H9 (cell line): ENCODE measurements at regions not wholly inside any gene's neighbourhood (a gene's known extent, or its start where the extent isn't known, plus 50 kb on each side); places are given as distances from the start of the nearest gene placed in this dataset.

Source experiments
- DNase-seq: peaks from one replicate; pipeline ENCODE4 v3.0.0-alpha.2; 2017
- H2AFZ ChIP-seq: one replicate; pipeline ENCODE4 v1.6.1; 2013; ENCODE audit warnings: mild to moderate bottlenecking, low read length, control low read depth, moderate library complexity
- H2AK5ac ChIP-seq: 2 replicates; pipeline ENCODE4 v1.6.1; 2013; ENCODE audit warnings: low read length, control low read depth, mixed read lengths; ENCODE audit not compliant: insufficient read length
- H2BK120ac ChIP-seq: one replicate; pipeline ENCODE4 v1.6.1; 2013; ENCODE audit warnings: low read depth, mild to moderate bottlenecking, low read length, control low read depth, inconsistent platforms; ENCODE audit not compliant: poor library complexity, severe bottlenecking
- H2BK12ac ChIP-seq: 2 replicates; pipeline ENCODE4 v1.6.1; 2013; ENCODE audit warnings: low read length, control low read depth, mixed read lengths, low read depth; ENCODE audit not compliant: insufficient read length
- H2BK15ac ChIP-seq: 2 replicates; pipeline ENCODE4 v1.6.1; 2013; ENCODE audit warnings: low read depth, low read length, control low read depth
- H2BK20ac ChIP-seq: one replicate; pipeline ENCODE4 v1.6.1; 2013; ENCODE audit warnings: low read depth, mild to moderate bottlenecking, low read length, control low read depth, inconsistent platforms; ENCODE audit not compliant: poor library complexity, severe bottlenecking
- H2BK5ac ChIP-seq: 2 replicates; pipeline ENCODE4 v1.6.1; 2013; ENCODE audit warnings: low read length, control low read depth, mixed read lengths; ENCODE audit not compliant: insufficient read length
- H3K14ac ChIP-seq: 2 replicates; pipeline ENCODE4 v1.6.1; 2013; ENCODE audit warnings: low read length, control low read depth; ENCODE audit not compliant: insufficient read depth
- H3K18ac ChIP-seq: 2 replicates; pipeline ENCODE4 v1.6.1; 2013; ENCODE audit warnings: low read depth, mild to moderate bottlenecking, mixed read lengths, low read length, control low read depth; ENCODE audit not compliant: insufficient read length
- H3K23ac ChIP-seq: 2 replicates; pipeline ENCODE4 v1.6.1; 2013; ENCODE audit warnings: low read length, control low read depth, mixed read lengths, low read depth; ENCODE audit not compliant: insufficient read length
- H3K23me2 ChIP-seq: 2 replicates; pipeline ENCODE4 v1.6.1; 2013; ENCODE audit warnings: low read depth, mild to moderate bottlenecking, mixed read lengths, low read length, control low read depth; ENCODE audit not compliant: insufficient read length, poor library complexity, severe bottlenecking
- H3K27ac ChIP-seq: 2 replicates; pipeline ENCODE4 v1.5.1; 2013; ENCODE audit warnings: low read length, control low read depth, mixed read lengths, low read depth; ENCODE audit not compliant: insufficient read length
- H3K27me3 ChIP-seq: 2 replicates; pipeline ENCODE4 v1.6.1; 2013; ENCODE audit warnings: low read length, control low read depth, inconsistent platforms; ENCODE audit not compliant: insufficient read depth
- H3K4ac ChIP-seq: 2 replicates; pipeline ENCODE4 v1.6.1; 2013; ENCODE audit warnings: low read depth, mild to moderate bottlenecking, control low read depth, inconsistent platforms, low read length, moderate library complexity
- H3K4me1 ChIP-seq: 2 replicates; pipeline ENCODE4 v1.6.1; 2013; ENCODE audit warnings: low read length, control low read depth, inconsistent platforms; ENCODE audit not compliant: insufficient read depth
- H3K4me2 ChIP-seq: 2 replicates; pipeline ENCODE4 v1.6.1; 2013; ENCODE audit warnings: low read length, control low read depth, mixed read lengths; ENCODE audit not compliant: insufficient read length, insufficient read depth
- H3K56ac ChIP-seq: 2 replicates; pipeline ENCODE4 v1.6.1; 2013; ENCODE audit warnings: low read depth, mild to moderate bottlenecking, mixed read lengths, low read length, control low read depth; ENCODE audit not compliant: insufficient read length
- H3K79me1 ChIP-seq: 2 replicates; pipeline ENCODE4 v1.6.1; 2013; ENCODE audit warnings: low read depth, mild to moderate bottlenecking, moderate library complexity, low read length, control low read depth, inconsistent platforms; ENCODE audit not compliant: insufficient read depth, poor library complexity, severe bottlenecking
- H3K79me2 ChIP-seq: 2 replicates; pipeline ENCODE4 v1.6.1; 2013; ENCODE audit warnings: low read length, control low read depth, inconsistent platforms; ENCODE audit not compliant: insufficient read depth
- H3K9ac ChIP-seq: 2 replicates; pipeline ENCODE4 v1.6.1; 2013; ENCODE audit warnings: low read length, control low read depth, mixed read lengths; ENCODE audit not compliant: insufficient read length; ENCODE audit errors: extremely low read depth
- H3K9me3 ChIP-seq: one replicate; pipeline ENCODE4 v1.6.1; 2013; ENCODE audit warnings: low read depth, low read length, inconsistent platforms; ENCODE audit not compliant: control insufficient read depth
- H3T11ph ChIP-seq: one replicate; pipeline ENCODE4 v1.6.1; 2013; ENCODE audit warnings: mild to moderate bottlenecking, low read length, control low read depth, inconsistent platforms
- H4K20me1 ChIP-seq: one replicate; pipeline ENCODE4 v1.6.1; 2013; ENCODE audit not compliant: control insufficient read depth, insufficient read length, insufficient read depth
- H4K5ac ChIP-seq: 2 replicates; pipeline ENCODE4 v1.6.1; 2013; ENCODE audit warnings: low read depth, mild to moderate bottlenecking, mixed read lengths, low read length, control low read depth; ENCODE audit not compliant: insufficient read length
- H4K8ac ChIP-seq: replicated peaks from 2 replicates; pipeline ENCODE4 v1.6.1; 2013; ENCODE audit warnings: low read length, control low read depth, mixed read lengths, low read depth; ENCODE audit not compliant: insufficient read length
- H4K91ac ChIP-seq: 2 replicates; pipeline ENCODE4 v1.6.1; 2013; ENCODE audit warnings: low read depth, mild to moderate bottlenecking, moderate library complexity, mixed read lengths, low read length, control low read depth; ENCODE audit not compliant: insufficient read length
- H3K27ac Mint-ChIP-seq, 3 experiments: 2 replicates in 2 of 3; 3 replicates in 1 of 3; pipeline ENCODE4 v1.8.0; 2020 to 2021; ENCODE audit warnings: mixed read lengths in 3 of 3, mild to moderate bottlenecking in 1 of 3, moderate library complexity in 1 of 3
- H3K27me3 Mint-ChIP-seq: 2 replicates; pipeline ENCODE4 v1.8.0; 2021; ENCODE audit warnings: low read depth, mild to moderate bottlenecking, moderate library complexity, mixed read lengths
- H3K36me3 Mint-ChIP-seq, 3 experiments: 2 replicates in 2 of 3; 3 replicates in 1 of 3; pipeline ENCODE4 v1.8.0; 2020 to 2021; ENCODE audit warnings: low read depth in 3 of 3, mixed read lengths in 3 of 3; ENCODE audit not compliant: insufficient read depth in 1 of 3
- H3K4me1 Mint-ChIP-seq, 2 experiments: 2 replicates each; pipeline ENCODE4 v1.8.0; 2020; ENCODE audit warnings: mixed read lengths in 2 of 2
- H3K4me3 Mint-ChIP-seq, 2 experiments: 2 replicates in 1 of 2; 3 replicates in 1 of 2; pipeline ENCODE4 v1.8.0; 2020 to 2021; ENCODE audit warnings: mild to moderate bottlenecking in 2 of 2, mixed read lengths in 2 of 2, moderate library complexity in 1 of 2
- H3K9me3 Mint-ChIP-seq, 2 experiments: 2 replicates in 1 of 2; 3 replicates in 1 of 2; pipeline ENCODE4 v1.8.0; 2020; ENCODE audit warnings: mild to moderate bottlenecking in 2 of 2, mixed read lengths in 2 of 2, moderate library complexity in 1 of 2
- WGBS: extraction: QIAGEN DNeasy Blood & Tissue Kit; methylation state at CpG from one replicate; pipeline ENCODE4 v1.1.7; 2013; ENCODE audit warnings: missing lambda C conversion rate, low lambda C conversion rate, mixed read lengths; ENCODE audit not compliant: insufficient read length; ENCODE audit errors: extremely low coverage; 5-methylcytosine and 5-hydroxymethylcytosine counted together
- TF ChIP-seq, protein P1 (sequence below): fragments of 200-600 bp; sonication (generic); conservative IDR thresholded peaks from 3 replicates; pipeline ENCODE4 v1.8.0; 2021; ENCODE audit warnings: antibody characterized with exemption, mild to moderate bottlenecking

DNA sequence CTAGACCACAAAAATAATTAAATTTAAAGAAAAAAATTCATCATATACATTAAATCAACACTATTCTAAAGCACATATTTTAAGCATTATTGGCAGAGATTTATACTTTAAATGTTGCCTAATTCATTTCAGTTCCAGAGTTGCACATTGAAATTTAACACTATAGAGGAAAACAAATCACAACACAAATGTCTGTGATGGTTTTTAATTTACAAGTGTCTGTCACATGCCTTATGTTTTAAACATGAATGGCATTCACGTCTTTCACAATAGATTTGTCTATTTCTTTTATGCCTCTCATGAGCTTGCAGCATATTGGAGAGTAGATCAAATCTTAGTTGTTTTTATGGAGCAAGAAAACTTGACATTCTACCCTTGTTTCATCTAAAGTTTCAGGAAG is 811.3 kb downstream of the NLGN4X start:
- peaks cover 2 to 3% of the 10 kb centered on the region in 2 experiments; a peak in 3 of 5 replicates for H3K9me3 Mint-ChIP-seq
- Histone ChIP-seq H3K56ac (no peak overlapping the region), H4K91ac (no peak overlapping the region), H3T11ph (no peak overlapping the region), H2BK120ac (no peak overlapping the region), H4K5ac (no peak overlapping the region), H3K14ac (no peak overlapping the region), H3K9ac (no peak overlapping the region), H2AK5ac (no peak overlapping the region), H3K23me2 (no peaks in the 10 kb centered on the region), H3K4me1 (no peaks in the 10 kb centered on the region), H3K79me2 (no peaks in the 10 kb centered on the region), H4K8ac (no peak overlapping the region), H3K27me3 (no peaks in the 10 kb centered on the region), H2AFZ (no peak overlapping the region), H3K4ac (no peak overlapping the region), H3K79me1 (no peaks in the 10 kb centered on the region), H3K9me3 (no peaks in the 10 kb centered on the region), H2BK20ac (no peak overlapping the region), H2BK5ac (no peak overlapping the region), H3K23ac (no peak overlapping the region), H2BK12ac (no peak overlapping the region), H3K18ac (no peak overlapping the region), H3K4me2 (no peak overlapping the region), H4K20me1 (no peaks in the 10 kb centered on the region), H3K27ac (no peak overlapping the region), H2BK15ac (no peak overlapping the region)
- H3K27me3 Mint-ChIP-seq, result no peaks in the 10 kb centered on the region
- TF ChIP-seq, protein P1, sequence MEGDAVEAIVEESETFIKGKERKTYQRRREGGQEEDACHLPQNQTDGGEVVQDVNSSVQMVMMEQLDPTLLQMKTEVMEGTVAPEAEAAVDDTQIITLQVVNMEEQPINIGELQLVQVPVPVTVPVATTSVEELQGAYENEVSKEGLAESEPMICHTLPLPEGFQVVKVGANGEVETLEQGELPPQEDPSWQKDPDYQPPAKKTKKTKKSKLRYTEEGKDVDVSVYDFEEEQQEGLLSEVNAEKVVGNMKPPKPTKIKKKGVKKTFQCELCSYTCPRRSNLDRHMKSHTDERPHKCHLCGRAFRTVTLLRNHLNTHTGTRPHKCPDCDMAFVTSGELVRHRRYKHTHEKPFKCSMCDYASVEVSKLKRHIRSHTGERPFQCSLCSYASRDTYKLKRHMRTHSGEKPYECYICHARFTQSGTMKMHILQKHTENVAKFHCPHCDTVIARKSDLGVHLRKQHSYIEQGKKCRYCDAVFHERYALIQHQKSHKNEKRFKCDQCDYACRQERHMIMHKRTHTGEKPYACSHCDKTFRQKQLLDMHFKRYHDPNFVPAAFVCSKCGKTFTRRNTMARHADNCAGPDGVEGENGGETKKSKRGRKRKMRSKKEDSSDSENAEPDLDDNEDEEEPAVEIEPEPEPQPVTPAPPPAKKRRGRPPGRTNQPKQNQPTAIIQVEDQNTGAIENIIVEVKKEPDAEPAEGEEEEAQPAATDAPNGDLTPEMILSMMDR, result no peak
- DNase-seq, result no peak
- H3K27ac Mint-ChIP-seq, result no peak overlapping the region
- WGBS, result no CpG with 5 or more reads among the region's 1 CpG
- H3K4me3 Mint-ChIP-seq, result no peak overlapping the region
- peaks cover 2 to 6% (median 3%) of the 10 kb centered on the region in 3 experiments; a peak in 4 of 7 replicates for H3K36me3 Mint-ChIP-seq
- no peaks in the 10 kb centered on the region for H3K4me1 Mint-ChIP-seq
